ENCODE measurements at regions not wholly inside any gene's neighbourhood (a gene's known extent, or its start where the extent isn't known, plus 50 kb on each side); places are given as distances from the start of the nearest gene placed in this dataset.

DNA sequence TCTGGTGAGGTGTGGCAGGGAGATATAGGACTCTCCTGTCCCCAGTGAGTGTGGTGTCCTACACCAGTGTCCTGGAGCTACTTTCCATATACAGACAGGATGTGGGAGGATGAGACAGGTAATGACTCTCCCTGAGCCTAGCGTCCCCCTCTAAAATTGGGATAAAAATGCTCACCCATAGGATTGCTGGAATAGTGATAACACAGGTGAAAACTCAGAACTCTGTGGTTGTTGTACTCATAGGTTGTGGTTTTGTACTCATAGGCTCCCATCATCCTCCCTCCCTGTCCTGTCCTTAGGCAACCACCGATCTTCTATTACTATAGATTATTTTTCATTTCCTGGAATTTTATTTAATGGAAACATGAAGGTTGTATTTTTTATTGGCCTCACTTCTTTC is 60.7 kb upstream of the NXF3 start:
- BruUV-seq (replicated peaks) = no TSS peak
- Histone ChIP-seq H3K36me3 (ENCODE audit: control insufficient read depth, insufficient read depth, low read length) (no peaks in the 10 kb centered on the region), H3K9me3 (no peaks in the 10 kb centered on the region), H3K4me3 (ENCODE audit: low read depth, low read length) (no peak overlapping the region), H3K4me1 (no peaks in the 10 kb centered on the region), H3K27me3 (replicated peaks; ENCODE audit: control insufficient read depth, insufficient read depth, low read length) (no peaks in the 10 kb centered on the region)
- ChIA-PET POLR2A (no interaction called here), CTCF (no interaction called here)
- no peak for DNase-seq
- Mint-ChIP-seq H3K9me3 (ENCODE audit: unreplicated experiment) (no peaks in the 10 kb centered on the region), H3K27ac (ENCODE audit: unreplicated experiment) (no peak overlapping the region), H3K4me3 (ENCODE audit: unreplicated experiment) (no peak overlapping the region), H3K27me3 (ENCODE audit: insufficient read depth, unreplicated experiment) (no peaks in the 10 kb centered on the region), H3K36me3 (ENCODE audit: insufficient read depth, unreplicated experiment) (no peaks in the 10 kb centered on the region), H3K4me1 (ENCODE audit: low read depth, unreplicated experiment) (peaks cover 7% of the 10 kb centered on the region)
- intact Hi-C loops (cut with micrococcal nuclease; ENCODE audit: unreplicated experiment) = no loop called here
- TF ChIP-seq, protein P1, sequence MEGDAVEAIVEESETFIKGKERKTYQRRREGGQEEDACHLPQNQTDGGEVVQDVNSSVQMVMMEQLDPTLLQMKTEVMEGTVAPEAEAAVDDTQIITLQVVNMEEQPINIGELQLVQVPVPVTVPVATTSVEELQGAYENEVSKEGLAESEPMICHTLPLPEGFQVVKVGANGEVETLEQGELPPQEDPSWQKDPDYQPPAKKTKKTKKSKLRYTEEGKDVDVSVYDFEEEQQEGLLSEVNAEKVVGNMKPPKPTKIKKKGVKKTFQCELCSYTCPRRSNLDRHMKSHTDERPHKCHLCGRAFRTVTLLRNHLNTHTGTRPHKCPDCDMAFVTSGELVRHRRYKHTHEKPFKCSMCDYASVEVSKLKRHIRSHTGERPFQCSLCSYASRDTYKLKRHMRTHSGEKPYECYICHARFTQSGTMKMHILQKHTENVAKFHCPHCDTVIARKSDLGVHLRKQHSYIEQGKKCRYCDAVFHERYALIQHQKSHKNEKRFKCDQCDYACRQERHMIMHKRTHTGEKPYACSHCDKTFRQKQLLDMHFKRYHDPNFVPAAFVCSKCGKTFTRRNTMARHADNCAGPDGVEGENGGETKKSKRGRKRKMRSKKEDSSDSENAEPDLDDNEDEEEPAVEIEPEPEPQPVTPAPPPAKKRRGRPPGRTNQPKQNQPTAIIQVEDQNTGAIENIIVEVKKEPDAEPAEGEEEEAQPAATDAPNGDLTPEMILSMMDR (IDR thresholded peaks at IDR 0.05; ENCODE audit: insufficient read depth in 1 of 2, low read depth in 1 of 2, low read length in 1 of 2, severe bottlenecking in 1 of 2, unreplicated experiment in 1 of 2) = no peak

DNA sequence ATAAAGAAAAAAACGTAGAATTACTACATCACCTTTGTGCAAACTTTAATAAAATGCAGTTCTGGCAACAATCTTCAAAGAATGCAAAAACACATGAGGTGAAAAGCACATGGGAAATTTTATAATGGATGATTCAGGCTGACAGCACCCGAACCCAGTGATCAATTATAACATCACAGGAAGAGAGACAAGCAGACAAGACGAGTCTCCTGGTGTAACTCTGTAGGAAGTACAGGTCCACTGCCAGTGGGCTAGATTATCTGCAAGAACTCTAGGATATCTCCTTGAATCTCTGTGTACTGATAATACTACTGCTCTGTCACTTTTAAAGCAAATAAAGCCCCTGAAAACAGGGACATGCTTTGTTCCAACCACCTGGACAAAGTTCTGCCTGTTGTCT is 58.9 kb upstream of the NXF3 start:
- H3K27me3 ChIP-seq (replicated peaks; ENCODE audit: control insufficient read depth, insufficient read depth, low read length) = no peaks in the 10 kb centered on the region
- H3K4me1 ChIP-seq = no peaks in the 10 kb centered on the region
- no peak for DNase-seq
- no peaks in the 10 kb centered on the region for H3K9me3 ChIP-seq
- no TSS peak for BruUV-seq (replicated peaks)
- POLR2A ChIA-PET = no interaction called here
- intact Hi-C loops (cut with micrococcal nuclease; ENCODE audit: unreplicated experiment) = no loop called here
- H3K27me3 Mint-ChIP-seq (ENCODE audit: insufficient read depth, unreplicated experiment) = no peaks in the 10 kb centered on the region
- H3K9me3 Mint-ChIP-seq (ENCODE audit: unreplicated experiment) = no peaks in the 10 kb centered on the region
- H3K36me3 Mint-ChIP-seq (ENCODE audit: insufficient read depth, unreplicated experiment) = no peaks in the 10 kb centered on the region
- no peaks in the 10 kb centered on the region for H3K36me3 ChIP-seq (ENCODE audit: control insufficient read depth, insufficient read depth, low read length)
- TF ChIP-seq, protein P1 (IDR thresholded peaks at IDR 0.05; ENCODE audit: insufficient read depth in 1 of 2, low read depth in 1 of 2, low read length in 1 of 2, severe bottlenecking in 1 of 2, unreplicated experiment in 1 of 2) = no peak
- H3K4me3 Mint-ChIP-seq (ENCODE audit: unreplicated experiment) = no peak overlapping the region
- H3K4me1 Mint-ChIP-seq (ENCODE audit: low read depth, unreplicated experiment) = peaks cover 7% of the 10 kb centered on the region
- no peak overlapping the region for H3K27ac Mint-ChIP-seq (ENCODE audit: unreplicated experiment)
- CTCF ChIA-PET = no interaction called here
- H3K4me3 ChIP-seq (ENCODE audit: low read depth, low read length) = no peak overlapping the region

DNA sequence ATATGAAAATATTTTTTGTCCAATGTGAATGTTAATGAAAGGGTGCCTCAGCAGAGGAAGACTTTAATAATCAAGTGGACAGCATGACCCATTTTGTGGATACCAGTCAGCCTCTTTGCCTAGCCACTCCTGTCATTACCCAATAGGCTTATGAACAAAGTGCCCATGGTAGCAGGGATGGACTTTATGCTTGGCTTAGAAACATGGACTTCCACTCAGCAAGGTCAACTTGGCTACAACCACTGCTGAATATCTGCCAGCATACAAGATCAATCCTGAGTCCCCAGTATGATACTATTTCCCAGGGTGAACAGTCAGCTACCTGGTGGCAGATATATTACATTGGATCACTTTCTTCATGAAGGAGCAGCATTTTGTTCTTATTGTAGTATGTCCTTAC is 56.7 kb upstream of the NXF3 start:
- no peaks in the 10 kb centered on the region for H3K9me3 ChIP-seq
- BruUV-seq (replicated peaks) = no TSS peak
- Mint-ChIP-seq H3K4me1 (ENCODE audit: low read depth, unreplicated experiment) (peaks cover 7% of the 10 kb centered on the region), H3K36me3 (ENCODE audit: insufficient read depth, unreplicated experiment) (no peaks in the 10 kb centered on the region), H3K27me3 (ENCODE audit: insufficient read depth, unreplicated experiment) (no peaks in the 10 kb centered on the region), H3K9me3 (ENCODE audit: unreplicated experiment) (no peaks in the 10 kb centered on the region), H3K27ac (ENCODE audit: unreplicated experiment) (no peak overlapping the region), H3K4me3 (ENCODE audit: unreplicated experiment) (no peak overlapping the region)
- CTCF ChIA-PET = no interaction called here
- H3K4me1 ChIP-seq = no peaks in the 10 kb centered on the region
- DNase-seq = no peak
- intact Hi-C loops (cut with micrococcal nuclease; ENCODE audit: unreplicated experiment) = no loop called here
- H3K27me3 ChIP-seq (replicated peaks; ENCODE audit: control insufficient read depth, insufficient read depth, low read length) = no peaks in the 10 kb centered on the region
- POLR2A ChIA-PET = no interaction called here
- TF ChIP-seq, protein P1 (IDR thresholded peaks at IDR 0.05; ENCODE audit: insufficient read depth in 1 of 2, low read depth in 1 of 2, low read length in 1 of 2, severe bottlenecking in 1 of 2, unreplicated experiment in 1 of 2) = no peak
- H3K36me3 ChIP-seq (ENCODE audit: control insufficient read depth, insufficient read depth, low read length) = no peaks in the 10 kb centered on the region
- H3K4me3 ChIP-seq (ENCODE audit: low read depth, low read length) = no peak overlapping the region
